Left lung (tissue), 4 donors: ENCODE measurements at regions not wholly inside any gene's neighbourhood (a gene's known extent, or its start where the extent isn't known, plus 50 kb on each side); places are given as distances from the start of the nearest gene placed in this dataset.
A peak's percentile ranks its signal among the peaks of the same experiment; 100 is the strongest.

ENCODE experiments used
- ATAC-seq: fragments of 200-7000 bp; cut with Tn5 transposase; one replicate; pipeline ENCODE4 v1.9.1; 2020; ENCODE audit warnings: moderate library complexity
- DNase-seq, 4 donors: peaks; one replicate each; pipeline ENCODE4 v3.0.0-alpha.2; 2013 to 2020
- H3K27ac ChIP-seq, 2 donors: fragments of 200-600 bp; sonication (generic) in 1 of 2; one replicate each; pipeline versions ENCODE4 v1.5.0 to v1.8.0; 2020 to 2021
- H3K27me3 ChIP-seq, 2 donors: fragments of 200-600 bp; sonication (generic) in 1 of 2; one replicate each; pipeline versions ENCODE4 v1.5.0 to v1.8.0; 2020 to 2021
- H3K36me3 ChIP-seq, 2 donors: fragments of 200-600 bp; sonication (generic) in 1 of 2; one replicate each; pipeline versions ENCODE4 v1.5.0 to v1.8.0; 2020 to 2021
- H3K4me1 ChIP-seq, 2 donors: fragments of 200-600 bp; one replicate each; pipeline ENCODE4 v1.8.0; 2021
- H3K4me3 ChIP-seq, 2 donors: fragments of 200-600 bp; sonication (generic) in 1 of 2; one replicate each; pipeline versions ENCODE4 v1.5.0 to v1.8.0; 2020 to 2021; ENCODE audit warnings: mild to moderate bottlenecking in 1 of 2
- H3K9me3 ChIP-seq, 2 donors: fragments of 200-600 bp; sonication (generic) in 1 of 2; one replicate each; pipeline versions ENCODE4 v1.5.0 to v1.8.0; 2020 to 2021
- intact Hi-C, 2 donors: fragments of 100-400 bp; cut with DNase I; formaldehyde crosslinking; loops; one replicate each; pipeline versions ENCODE4 v1.11.2 to v1.14.2; 2022
- TF ChIP-seq, protein P1 (sequence below), 2 donors: fragments of 200-600 bp; sonication (generic) in 1 of 2; IDR thresholded peaks; one replicate each; pipeline versions ENCODE4 v1.5.0 to v1.8.0; 2021; ENCODE audit warnings: antibody characterized with exemption in 2 of 2
- donor health status: DM: no; HTN: yes; CAD: no.
- donor health status: DM: no; HTN: no; CAD: no.

DNA sequence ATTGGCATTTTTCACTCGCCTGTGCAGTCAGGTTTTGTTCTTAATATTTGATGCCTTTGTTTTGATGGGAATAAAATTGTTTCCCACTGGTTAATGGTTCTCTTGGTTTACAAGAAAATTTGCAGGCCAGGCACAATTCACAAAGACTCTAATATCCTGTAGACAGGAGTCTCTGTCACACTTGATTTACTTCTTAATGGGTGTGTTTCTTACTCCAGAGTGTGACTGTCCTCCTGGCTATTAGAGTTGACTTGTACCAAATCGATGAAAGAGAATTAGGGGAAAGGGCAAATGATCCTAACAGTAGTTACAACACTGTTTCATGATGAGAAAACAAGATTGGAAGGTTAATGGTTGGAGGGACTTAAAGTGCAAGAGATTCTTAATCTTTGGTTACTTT lies 142.8 kb upstream of the SV2C start:
- no peak for ATAC-seq
- H3K4me1 ChIP-seq = no peaks in the 10 kb centered on the region
- DNase-seq = no peak
- no peaks in the 10 kb centered on the region for H3K27me3 ChIP-seq
- H3K9me3 ChIP-seq = peaks cover 0 to 12% of the 10 kb centered on the region in 2 donors
- H3K36me3 ChIP-seq = no peaks in the 10 kb centered on the region
- TF ChIP-seq, protein P1, sequence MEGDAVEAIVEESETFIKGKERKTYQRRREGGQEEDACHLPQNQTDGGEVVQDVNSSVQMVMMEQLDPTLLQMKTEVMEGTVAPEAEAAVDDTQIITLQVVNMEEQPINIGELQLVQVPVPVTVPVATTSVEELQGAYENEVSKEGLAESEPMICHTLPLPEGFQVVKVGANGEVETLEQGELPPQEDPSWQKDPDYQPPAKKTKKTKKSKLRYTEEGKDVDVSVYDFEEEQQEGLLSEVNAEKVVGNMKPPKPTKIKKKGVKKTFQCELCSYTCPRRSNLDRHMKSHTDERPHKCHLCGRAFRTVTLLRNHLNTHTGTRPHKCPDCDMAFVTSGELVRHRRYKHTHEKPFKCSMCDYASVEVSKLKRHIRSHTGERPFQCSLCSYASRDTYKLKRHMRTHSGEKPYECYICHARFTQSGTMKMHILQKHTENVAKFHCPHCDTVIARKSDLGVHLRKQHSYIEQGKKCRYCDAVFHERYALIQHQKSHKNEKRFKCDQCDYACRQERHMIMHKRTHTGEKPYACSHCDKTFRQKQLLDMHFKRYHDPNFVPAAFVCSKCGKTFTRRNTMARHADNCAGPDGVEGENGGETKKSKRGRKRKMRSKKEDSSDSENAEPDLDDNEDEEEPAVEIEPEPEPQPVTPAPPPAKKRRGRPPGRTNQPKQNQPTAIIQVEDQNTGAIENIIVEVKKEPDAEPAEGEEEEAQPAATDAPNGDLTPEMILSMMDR (IDR thresholded peaks at IDR 0.05) = no peak
- intact Hi-C loops = no loop called here
- H3K27ac ChIP-seq = no peak overlapping the region
- no peak overlapping the region for H3K4me3 ChIP-seq

DNA sequence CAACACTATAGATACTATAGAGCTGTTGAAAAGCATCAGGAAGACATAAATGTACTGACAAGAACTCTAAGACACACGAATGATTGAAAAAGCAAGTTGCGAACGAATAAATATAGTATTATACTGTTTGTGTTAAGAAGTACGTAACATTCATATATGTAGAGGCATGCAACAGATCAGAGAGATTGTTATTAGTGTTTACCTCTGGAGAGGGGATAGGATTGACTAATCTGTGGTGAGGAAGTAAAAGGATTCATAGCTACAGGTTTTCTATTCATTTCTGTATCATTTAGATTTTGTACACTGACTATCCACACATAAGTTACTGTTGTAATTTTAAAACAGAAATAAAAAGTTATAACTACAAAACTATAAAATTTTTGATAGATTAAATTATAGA lies 147.6 kb upstream of the SV2C start:
- DNase-seq (no peak), ATAC-seq (no peak)
- no peaks in the 10 kb centered on the region for H3K4me1 ChIP-seq
- no peak overlapping the region for H3K4me3 ChIP-seq
- H3K36me3 ChIP-seq = no peaks in the 10 kb centered on the region
- H3K9me3 ChIP-seq = no peaks in the 10 kb centered on the region
- TF ChIP-seq, protein P1 (IDR thresholded peaks at IDR 0.05) = no peak
- intact Hi-C loops = no loop called here
- H3K27ac ChIP-seq = no peak overlapping the region
- peaks cover 0 to 10% of the 10 kb centered on the region in 2 donors for H3K27me3 ChIP-seq

DNA sequence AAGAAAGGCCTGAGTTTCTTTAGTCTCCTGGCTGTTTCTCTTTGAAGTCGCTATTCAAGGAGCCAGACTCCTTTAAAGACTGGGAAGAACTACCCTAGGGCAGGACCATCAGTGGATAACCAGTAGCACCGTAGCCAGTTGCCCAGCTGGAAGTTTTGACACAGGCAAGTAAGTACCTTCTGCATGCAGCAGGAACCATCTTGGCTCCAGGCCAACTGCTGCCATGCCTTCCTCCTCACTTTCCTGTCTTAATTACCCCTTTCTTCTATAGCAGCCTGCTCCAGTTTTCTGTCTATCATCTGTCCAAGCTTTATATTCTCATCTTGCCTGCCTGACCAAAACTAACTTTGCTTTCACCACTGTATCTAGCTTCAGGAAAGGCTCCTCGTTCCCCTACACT lies 149.7 kb upstream of the SV2C start:
- no peaks in the 10 kb centered on the region for H3K9me3 ChIP-seq
- H3K27me3 ChIP-seq = peaks cover 0 to 11% of the 10 kb centered on the region in 2 donors
- ATAC-seq (no peak), DNase-seq (peak in 1 of 4 donors; percentile 2)
- no peak overlapping the region for H3K4me3 ChIP-seq
- no peak overlapping the region for H3K27ac ChIP-seq
- intact Hi-C loops = no loop called here
- H3K36me3 ChIP-seq = no peaks in the 10 kb centered on the region
- TF ChIP-seq, protein P1 (IDR thresholded peaks at IDR 0.05) = no peak
- H3K4me1 ChIP-seq = no peaks in the 10 kb centered on the region

DNA sequence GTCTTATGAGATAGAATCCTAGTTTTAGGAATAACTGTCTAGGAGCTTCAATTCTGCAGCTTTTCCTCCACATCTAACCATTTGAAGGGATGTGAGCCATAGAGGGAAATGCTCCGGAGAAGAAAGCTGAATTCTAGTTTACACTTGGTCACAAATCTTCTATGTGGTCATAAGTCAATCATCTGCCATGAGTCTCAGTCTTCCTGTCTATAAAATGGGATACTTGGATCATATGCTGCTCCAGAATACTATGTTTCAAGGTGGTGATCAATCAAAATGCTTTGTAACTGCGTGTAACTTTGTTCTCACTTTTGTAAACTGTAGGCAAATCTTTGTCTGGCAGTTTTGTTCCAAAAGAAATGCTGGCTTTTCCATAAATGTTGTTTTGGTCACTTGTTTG lies 152.0 kb upstream of the SV2C start:
- Histone ChIP-seq H3K27me3 (peaks cover 0 to 11% of the 10 kb centered on the region in 2 donors), H3K27ac (no peak overlapping the region), H3K4me1 (no peaks in the 10 kb centered on the region), H3K9me3 (no peaks in the 10 kb centered on the region), H3K36me3 (no peaks in the 10 kb centered on the region), H3K4me3 (no peak overlapping the region)
- intact Hi-C loops = no loop called here
- DNase-seq (no peak), ATAC-seq (no peak)
- TF ChIP-seq, protein P1 (IDR thresholded peaks at IDR 0.05) = no peak

DNA sequence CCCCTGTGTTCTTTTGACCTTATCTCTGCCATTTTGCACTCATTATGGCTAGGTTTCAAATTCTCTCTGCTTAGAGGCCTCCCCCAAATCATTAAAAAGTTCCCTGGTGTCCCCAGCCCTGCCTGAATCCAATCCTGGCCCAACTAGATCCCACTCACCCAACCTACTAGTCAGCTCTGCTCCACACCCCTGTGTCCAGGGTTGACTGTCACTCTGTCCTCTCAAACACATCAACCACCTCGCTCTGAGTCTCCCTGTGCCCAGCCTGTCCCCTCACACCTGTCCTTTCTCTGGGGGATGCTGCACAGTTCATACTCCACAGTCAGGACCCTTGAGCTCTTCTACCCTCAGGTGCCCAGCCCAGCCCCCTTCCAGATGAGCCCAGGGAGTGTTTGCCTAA lies 154.2 kb upstream of the SV2C start:
- no peaks in the 10 kb centered on the region for H3K9me3 ChIP-seq
- H3K4me1 ChIP-seq = no peaks in the 10 kb centered on the region
- ATAC-seq (no peak), DNase-seq (peak in 1 of 4 donors; percentile 13)
- H3K27me3 ChIP-seq = peaks cover 0 to 11% of the 10 kb centered on the region in 2 donors
- H3K4me3 ChIP-seq = no peak overlapping the region
- intact Hi-C loops = no loop called here
- H3K36me3 ChIP-seq = no peaks in the 10 kb centered on the region
- TF ChIP-seq, protein P1 (IDR thresholded peaks at IDR 0.05) = no peak
- H3K27ac ChIP-seq = no peak overlapping the region
